NCI-H2081 (cell line): ENCODE measurements at regions not wholly inside any gene's neighbourhood (a gene's known extent, or its start where the extent isn't known, plus 50 kb on each side); places are given as distances from the start of the nearest gene placed in this dataset.

Source experiments
- DNase-seq, 2 experiments: peaks; one replicate each; lab custom pipeline; 2025; lab: John Stamatoyannopoulos, UW

- no peak for DNase-seq
Observed at GRCh38 chr2:53259395-53260009, 508.1 kb upstream of the CHAC2 start.

GRCh38 chr2:53257287-53257686, 510.3 kb upstream of the CHAC2 start:
- DNase-seq, result no peak

GRCh38 chr2:53253244-53253643, 514.4 kb upstream of the CHAC2 start:
- no peak for DNase-seq

- DNase-seq, result peak; percentile 5 to 33
Observed at GRCh38 chr2:53252115-53252514, 515.5 kb upstream of the CHAC2 start.

- DNase-seq, result no peak
Observed at GRCh38 chr2:53247956-53248735, 519.5 kb upstream of the CHAC2 start.

- no peak for DNase-seq
Observed at GRCh38 chr2:53243430-53243829, 524.2 kb upstream of the CHAC2 start.

- DNase-seq, result no peak
Observed at GRCh38 chr2:53242090-53242489, 525.5 kb upstream of the CHAC2 start.

- no peak for DNase-seq
Observed at GRCh38 chr2:53235836-53236582, 531.6 kb upstream of the CHAC2 start.

- DNase-seq, result no peak
Observed at GRCh38 chr2:53234548-53234903, 533.1 kb upstream of the CHAC2 start.

- no peak for DNase-seq
Observed at GRCh38 chr2:53233759-53234547, 533.7 kb upstream of the CHAC2 start.

GRCh38 chr2:53231908-53232307, 535.7 kb upstream of the CHAC2 start:
- no peak for DNase-seq

- DNase-seq, result no peak
Observed at GRCh38 chr2:53230691-53231090, 536.9 kb upstream of the CHAC2 start.

- DNase-seq, result no peak
Observed at GRCh38 chr2:53227535-53227934, 540.1 kb upstream of the CHAC2 start.

GRCh38 chr2:53220969-53221368, 546.6 kb upstream of the CHAC2 start:
- no peak for DNase-seq

GRCh38 chr2:53217250-53217649, 550.4 kb upstream of the CHAC2 start:
- no peak for DNase-seq

- no peak for DNase-seq
Observed at GRCh38 chr2:53216805-53217204, 550.8 kb upstream of the CHAC2 start.

- DNase-seq, result no peak
Observed at GRCh38 chr2:53212576-53212975, 555.0 kb upstream of the CHAC2 start.

- DNase-seq, result no peak
Observed at GRCh38 chr2:53211201-53211774, 556.3 kb upstream of the CHAC2 start.

GRCh38 chr2:53210538-53210937, 557.1 kb upstream of the CHAC2 start:
- DNase-seq, result no peak

GRCh38 chr2:53209679-53210458, 557.7 kb upstream of the CHAC2 start:
- no peak for DNase-seq

GRCh38 chr2:53208815-53209214, 558.8 kb upstream of the CHAC2 start:
- DNase-seq, result no peak
